Activated CD4-positive, alpha-beta memory T cell treated with anti-CD3 and anti-CD28 coated beads, Interleukin-2, amount 10 ng/mL, durations not matched to agents 7 days and 5 days (primary cell): ENCODE measurements at regions not wholly inside any gene's neighbourhood (a gene's known extent, or its start where the extent isn't known, plus 50 kb on each side); places are given as distances from the start of the nearest gene placed in this dataset.

Experiments used
- CTCF ChIA-PET: fragments of 350-600 bp; sonication (Branson Sonifier 250); formaldehyde crosslinking; loops from one replicate; lab custom pipeline; 2021; ENCODE audit warnings: antibody characterized with exemption, inconsistent platforms; lab: Charles Lee
- POLR2A ChIA-PET: fragments of 350-600 bp; sonication (Branson Sonifier 250); formaldehyde crosslinking; loops from one replicate; lab custom pipeline; 2021; ENCODE audit warnings: antibody characterized with exemption; lab: Charles Lee
- DNase-seq: peaks from one replicate; pipeline ENCODE4 v3.0.0-alpha.2; 2020
- H3K27ac Mint-ChIP-seq: one replicate; pipeline ENCODE4 v1.8.0; 2021; ENCODE audit warnings: mild to moderate bottlenecking, mixed read lengths
- H3K27me3 Mint-ChIP-seq: one replicate; pipeline ENCODE4 v1.8.0; 2021; ENCODE audit warnings: mixed read lengths
- H3K36me3 Mint-ChIP-seq: one replicate; pipeline ENCODE4 v1.8.0; 2021; ENCODE audit warnings: low read depth, mixed read lengths
- H3K4me1 Mint-ChIP-seq: one replicate; pipeline ENCODE4 v1.8.0; 2021; ENCODE audit warnings: mixed read lengths
- H3K4me3 Mint-ChIP-seq: one replicate; pipeline ENCODE4 v1.8.0; 2021; ENCODE audit warnings: mild to moderate bottlenecking, mixed read lengths
- H3K9me3 Mint-ChIP-seq: one replicate; pipeline ENCODE4 v1.8.0; 2021; ENCODE audit warnings: mixed read lengths

GRCh38 chr7:79790656-79791262 is 337.3 kb upstream of the MAGI2 start:
- no peaks in the 10 kb centered on the region for H3K4me1 Mint-ChIP-seq
- CTCF ChIA-PET, result no interaction called here
- no peak for DNase-seq
- H3K4me3 Mint-ChIP-seq, result no peak overlapping the region
- POLR2A ChIA-PET, result no interaction called here
- no peak overlapping the region for H3K27ac Mint-ChIP-seq
- H3K27me3 Mint-ChIP-seq, result no peaks in the 10 kb centered on the region
- no peaks in the 10 kb centered on the region for H3K36me3 Mint-ChIP-seq
- peaks cover 2% of the 10 kb centered on the region for H3K9me3 Mint-ChIP-seq

GRCh38 chr7:79789584-79790345 is 336.3 kb upstream of the MAGI2 start:
- no peaks in the 10 kb centered on the region for H3K27me3 Mint-ChIP-seq
- no peaks in the 10 kb centered on the region for H3K36me3 Mint-ChIP-seq
- no peak for DNase-seq
- no peak overlapping the region for H3K27ac Mint-ChIP-seq
- POLR2A ChIA-PET, result no interaction called here
- peaks cover 2% of the 10 kb centered on the region for H3K9me3 Mint-ChIP-seq
- H3K4me3 Mint-ChIP-seq, result no peak overlapping the region
- CTCF ChIA-PET, result no interaction called here
- H3K4me1 Mint-ChIP-seq, result no peaks in the 10 kb centered on the region

- H3K4me1 Mint-ChIP-seq, result no peaks in the 10 kb centered on the region
- CTCF ChIA-PET, result no interaction called here
- H3K9me3 Mint-ChIP-seq, result peaks cover 2% of the 10 kb centered on the region
- DNase-seq, result no peak
- H3K27ac Mint-ChIP-seq, result no peak overlapping the region
- POLR2A ChIA-PET, result no interaction called here
- H3K36me3 Mint-ChIP-seq, result no peaks in the 10 kb centered on the region
- no peaks in the 10 kb centered on the region for H3K27me3 Mint-ChIP-seq
- H3K4me3 Mint-ChIP-seq, result no peak overlapping the region
These were observed 334.2 kb upstream of the MAGI2 start for GRCh38 chr7:79787623-79788022.

GRCh38 chr7:79787096-79787495 is 333.6 kb upstream of the MAGI2 start:
- H3K36me3 Mint-ChIP-seq, result no peaks in the 10 kb centered on the region
- no peak for DNase-seq
- no peaks in the 10 kb centered on the region for H3K4me1 Mint-ChIP-seq
- no peak overlapping the region for H3K4me3 Mint-ChIP-seq
- H3K27me3 Mint-ChIP-seq, result no peaks in the 10 kb centered on the region
- CTCF ChIA-PET, result no interaction called here
- no peak overlapping the region for H3K27ac Mint-ChIP-seq
- POLR2A ChIA-PET, result no interaction called here
- H3K9me3 Mint-ChIP-seq, result peaks cover 2% of the 10 kb centered on the region

- ChIA-PET CTCF (no interaction called here), POLR2A (no interaction called here)
- Mint-ChIP-seq H3K4me1 (no peaks in the 10 kb centered on the region), H3K36me3 (no peaks in the 10 kb centered on the region), H3K9me3 (peaks cover 6% of the 10 kb centered on the region), H3K4me3 (no peak overlapping the region), H3K27me3 (no peaks in the 10 kb centered on the region), H3K27ac (no peak overlapping the region)
- DNase-seq, result no peak
These were observed 332.7 kb upstream of the MAGI2 start for GRCh38 chr7:79786187-79786586.

GRCh38 chr7:79785556-79785955 is 332.1 kb upstream of the MAGI2 start:
- H3K27me3 Mint-ChIP-seq, result no peaks in the 10 kb centered on the region
- no peak overlapping the region for H3K4me3 Mint-ChIP-seq

GRCh38 chr7:79782906-79783305 is 329.4 kb upstream of the MAGI2 start:
- CTCF ChIA-PET, result no interaction called here
- peaks cover 6% of the 10 kb centered on the region for H3K9me3 Mint-ChIP-seq
- no peak overlapping the region for H3K4me3 Mint-ChIP-seq
- no peak overlapping the region for H3K27ac Mint-ChIP-seq
- no peak for DNase-seq
- H3K4me1 Mint-ChIP-seq, result no peaks in the 10 kb centered on the region
- no peaks in the 10 kb centered on the region for H3K36me3 Mint-ChIP-seq
- no peaks in the 10 kb centered on the region for H3K27me3 Mint-ChIP-seq
- POLR2A ChIA-PET, result no interaction called here

More at GRCh38 chr7:79785556-79785955, 332.1 kb upstream of the MAGI2 start:
- CTCF ChIA-PET, result no interaction called here
- H3K9me3 Mint-ChIP-seq, result peaks cover 6% of the 10 kb centered on the region
- POLR2A ChIA-PET, result no interaction called here
- no peak overlapping the region for H3K27ac Mint-ChIP-seq
- no peaks in the 10 kb centered on the region for H3K36me3 Mint-ChIP-seq
- no peak for DNase-seq
- no peaks in the 10 kb centered on the region for H3K4me1 Mint-ChIP-seq

- no peak for DNase-seq
- H3K27me3 Mint-ChIP-seq, result no peaks in the 10 kb centered on the region
- H3K27ac Mint-ChIP-seq, result no peak overlapping the region
- ChIA-PET POLR2A (no interaction called here), CTCF (no interaction called here)
- no peaks in the 10 kb centered on the region for H3K36me3 Mint-ChIP-seq
- H3K9me3 Mint-ChIP-seq, result peaks cover 6% of the 10 kb centered on the region
- no peaks in the 10 kb centered on the region for H3K4me1 Mint-ChIP-seq
- H3K4me3 Mint-ChIP-seq, result no peak overlapping the region
These were observed 328.8 kb upstream of the MAGI2 start for GRCh38 chr7:79782256-79782655.

GRCh38 chr7:79781716-79782115 is 328.2 kb upstream of the MAGI2 start:
- Mint-ChIP-seq H3K4me1 (no peaks in the 10 kb centered on the region), H3K4me3 (no peak overlapping the region), H3K27ac (no peak overlapping the region), H3K36me3 (no peaks in the 10 kb centered on the region), H3K9me3 (peaks cover 6% of the 10 kb centered on the region), H3K27me3 (no peaks in the 10 kb centered on the region)
- no peak for DNase-seq
- POLR2A ChIA-PET, result no interaction called here
- CTCF ChIA-PET, result no interaction called here

- ChIA-PET POLR2A (no interaction called here), CTCF (no interaction called here)
- H3K9me3 Mint-ChIP-seq, result peaks cover 7% of the 10 kb centered on the region
- no peaks in the 10 kb centered on the region for H3K27me3 Mint-ChIP-seq
- H3K27ac Mint-ChIP-seq, result no peak overlapping the region
- H3K36me3 Mint-ChIP-seq, result no peaks in the 10 kb centered on the region
- no peaks in the 10 kb centered on the region for H3K4me1 Mint-ChIP-seq
- H3K4me3 Mint-ChIP-seq, result no peak overlapping the region
- DNase-seq, result no peak
These were observed 325.6 kb upstream of the MAGI2 start for GRCh38 chr7:79778786-79779770.

GRCh38 chr7:79775911-79776310 is 322.4 kb upstream of the MAGI2 start:
- H3K36me3 Mint-ChIP-seq, result no peaks in the 10 kb centered on the region
- DNase-seq, result no peak
- CTCF ChIA-PET, result no interaction called here
- POLR2A ChIA-PET, result no interaction called here
- no peak overlapping the region for H3K27ac Mint-ChIP-seq
- H3K27me3 Mint-ChIP-seq, result no peaks in the 10 kb centered on the region
- peaks cover 3% of the 10 kb centered on the region for H3K9me3 Mint-ChIP-seq
- no peak overlapping the region for H3K4me3 Mint-ChIP-seq
- H3K4me1 Mint-ChIP-seq, result no peaks in the 10 kb centered on the region

- DNase-seq, result no peak
- no peak overlapping the region for H3K27ac Mint-ChIP-seq
- H3K4me3 Mint-ChIP-seq, result no peak overlapping the region
- POLR2A ChIA-PET, result no interaction called here
- H3K36me3 Mint-ChIP-seq, result no peaks in the 10 kb centered on the region
- CTCF ChIA-PET, result no interaction called here
- H3K27me3 Mint-ChIP-seq, result no peaks in the 10 kb centered on the region
- H3K9me3 Mint-ChIP-seq, result peaks cover 5% of the 10 kb centered on the region
- H3K4me1 Mint-ChIP-seq, result no peaks in the 10 kb centered on the region
These were observed 320.7 kb upstream of the MAGI2 start for GRCh38 chr7:79774150-79774549.

GRCh38 chr7:79770970-79771369 is 317.5 kb upstream of the MAGI2 start:
- no peak for DNase-seq
- no peak overlapping the region for H3K27ac Mint-ChIP-seq
- CTCF ChIA-PET, result no interaction called here
- H3K36me3 Mint-ChIP-seq, result no peaks in the 10 kb centered on the region
- H3K9me3 Mint-ChIP-seq, result peaks cover 5% of the 10 kb centered on the region
- H3K27me3 Mint-ChIP-seq, result no peaks in the 10 kb centered on the region
- H3K4me1 Mint-ChIP-seq, result no peaks in the 10 kb centered on the region
- no peak overlapping the region for H3K4me3 Mint-ChIP-seq
- POLR2A ChIA-PET, result no interaction called here
